HG02642 (cell line): ENCODE measurements at regions not wholly inside any gene's neighbourhood (a gene's known extent, or its start where the extent isn't known, plus 50 kb on each side); places are given as distances from the start of the nearest gene placed in this dataset.
"Not testable (repeated sequence)": the region's sequence is repeated elsewhere in the genome, so short reads cannot be mapped to it uniquely, and the experiment has no call there.

Experiments
- ATAC-seq: cut with Tn5 transposase; IDR thresholded peaks from one replicate; pipeline ENCODE4 v1.9.1; 2021; ENCODE audit warnings: mild to moderate bottlenecking; ENCODE audit not compliant: unreplicated experiment, poor library complexity

DNA sequence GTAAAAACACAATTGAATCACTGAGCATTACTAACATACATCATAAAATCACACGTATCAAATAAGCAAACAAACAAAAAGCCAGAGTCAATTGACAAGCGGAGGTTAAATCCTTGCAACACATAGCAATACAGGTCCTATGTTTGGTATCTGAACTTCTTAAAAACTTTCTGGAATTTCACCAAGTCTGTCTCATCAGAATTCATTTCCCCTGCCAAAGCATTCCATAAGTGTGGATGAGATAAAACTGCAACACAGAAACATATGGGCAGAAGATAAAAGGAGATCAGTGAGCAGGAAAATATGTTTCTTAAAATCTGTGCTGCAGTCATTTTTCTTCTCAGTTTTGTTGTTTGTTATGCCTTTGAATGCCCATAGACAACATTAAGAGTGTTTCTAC lies 1155.5 kb downstream of the TBL1XR1 start:
- no peak for ATAC-seq

DNA sequence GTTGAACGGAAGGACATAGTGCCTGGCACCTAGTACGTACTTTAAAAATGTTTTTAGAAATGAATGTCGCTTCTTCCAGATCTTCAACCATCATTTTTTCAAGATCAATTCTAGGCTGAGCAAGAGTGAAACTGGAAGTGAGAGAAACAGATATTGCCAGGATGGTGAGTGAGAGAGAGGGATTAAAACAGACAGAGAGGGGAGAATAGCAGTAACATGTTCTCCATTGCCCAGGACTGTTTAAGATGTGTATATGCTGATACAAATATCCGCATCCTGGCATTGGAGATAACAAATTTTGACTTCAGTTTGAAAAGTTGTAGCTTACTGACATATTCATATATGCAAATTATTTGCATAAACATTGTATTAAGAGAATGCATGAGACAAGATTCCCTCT lies 1156.1 kb downstream of the TBL1XR1 start:
- ATAC-seq, result no peak

DNA sequence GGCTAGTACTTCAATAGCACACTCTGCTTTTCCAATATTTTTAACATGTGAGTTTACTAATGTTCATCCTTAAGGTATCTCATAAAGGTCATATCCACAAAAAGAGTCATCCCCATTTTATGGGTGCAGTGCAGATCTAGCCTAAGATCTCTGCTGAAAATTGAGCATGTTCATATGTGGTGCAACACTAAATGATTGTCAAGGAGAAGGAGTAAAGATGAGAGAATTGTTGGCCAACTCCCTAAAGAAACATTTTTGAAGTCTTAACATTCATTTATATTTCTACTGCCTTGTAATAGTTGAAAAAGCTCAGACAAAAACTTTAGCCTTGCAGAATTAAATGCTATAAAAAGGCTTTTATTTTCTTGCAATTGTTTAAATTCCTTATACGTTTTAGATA lies 1159.6 kb downstream of the TBL1XR1 start:
- no peak for ATAC-seq

DNA sequence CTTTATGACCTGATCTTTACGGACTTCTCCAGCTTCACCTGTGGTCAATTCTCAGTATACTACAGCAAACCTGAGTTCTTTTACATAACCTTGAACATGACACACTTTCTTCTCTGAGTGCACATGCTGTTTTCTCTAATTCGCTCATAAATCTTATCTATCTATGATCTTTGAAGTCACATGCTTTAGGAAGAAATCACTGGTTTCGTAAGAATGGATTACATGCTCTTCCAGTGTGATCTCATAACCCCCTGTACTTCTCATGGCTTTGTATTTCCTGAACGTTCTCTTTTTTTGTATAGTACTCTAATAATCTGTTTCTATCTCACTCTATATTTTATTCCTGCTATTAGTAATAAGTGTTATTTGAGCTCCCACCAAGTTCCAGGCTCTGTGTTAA lies 1165.2 kb downstream of the TBL1XR1 start:
- ATAC-seq, result no peak

DNA sequence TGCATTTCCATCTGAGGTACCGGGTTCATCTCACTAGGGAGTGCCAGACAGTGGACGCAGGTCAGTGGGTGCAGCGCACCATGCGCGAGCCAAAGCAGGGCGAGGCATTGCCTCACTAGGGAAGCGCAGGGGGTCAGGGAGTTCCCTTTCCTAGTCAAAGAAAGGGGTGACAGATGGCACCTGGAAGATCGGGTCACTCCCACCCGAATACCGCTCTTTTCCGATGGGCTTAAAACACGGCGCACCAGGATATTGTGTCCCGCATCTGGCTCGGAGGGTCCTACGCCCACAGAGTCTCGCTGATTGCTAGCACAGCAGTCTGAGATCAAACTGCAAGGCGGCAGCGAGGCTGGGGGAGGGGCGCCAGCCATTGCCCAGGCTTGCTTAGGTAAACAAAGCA lies 1157.1 kb downstream of the NAALADL2 start:
- not testable (repeated sequence) for ATAC-seq

DNA sequence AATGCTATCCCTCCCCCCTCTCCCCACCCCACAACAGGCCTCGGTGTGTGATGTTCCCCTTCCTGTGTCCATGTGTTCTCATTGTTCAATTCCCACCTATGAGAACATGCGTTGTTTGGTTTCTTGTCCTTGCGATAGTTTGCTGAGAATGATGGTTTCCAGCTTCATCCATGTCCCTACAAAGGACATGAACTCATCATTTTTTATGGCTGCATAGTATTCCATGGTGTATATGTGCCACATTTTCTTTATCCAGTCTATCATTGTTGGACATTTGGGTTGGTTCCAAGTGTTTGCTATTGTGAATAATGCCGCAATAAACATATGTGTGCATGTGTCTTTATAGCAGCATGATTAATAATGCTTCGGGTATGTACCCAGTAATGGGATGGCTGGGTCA lies 1156.1 kb downstream of the NAALADL2 start:
- not testable (repeated sequence) for ATAC-seq

DNA sequence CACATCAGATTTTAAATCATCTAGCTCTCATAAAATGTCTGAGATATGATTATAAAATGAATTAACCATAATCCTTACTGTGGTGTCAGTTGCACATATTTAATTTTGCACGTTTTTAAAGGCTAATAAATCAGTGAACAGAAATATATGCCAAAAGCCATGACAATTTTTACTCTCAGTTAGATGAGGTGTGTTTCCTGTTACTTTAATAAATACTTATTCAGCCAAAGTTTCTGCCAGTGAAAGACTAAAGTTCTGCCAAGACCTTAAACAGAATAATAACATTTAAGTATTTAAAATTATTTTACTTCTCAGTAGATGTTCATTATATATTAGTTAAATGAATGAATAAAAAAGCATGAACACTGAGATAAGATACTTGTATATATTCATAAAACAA lies 1150.1 kb downstream of the NAALADL2 start:
- no peak for ATAC-seq

DNA sequence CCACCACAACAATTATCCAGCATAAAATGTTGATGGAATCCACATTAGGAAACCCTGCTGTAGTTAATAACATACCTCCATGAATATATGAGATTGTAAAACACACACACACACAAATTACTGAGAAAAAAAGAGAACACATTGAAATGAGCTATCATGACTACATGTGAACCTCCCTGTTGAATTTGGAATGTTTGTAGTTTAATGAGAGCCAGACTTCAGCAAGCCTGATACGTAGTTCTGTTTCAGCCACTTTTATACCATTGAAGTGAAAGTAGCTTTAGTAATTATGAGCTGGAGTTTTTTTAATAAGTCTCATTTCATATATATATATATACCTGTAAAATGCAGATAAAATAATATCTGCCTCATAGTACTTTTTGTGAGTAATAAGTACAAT lies 1146.4 kb downstream of the NAALADL2 start:
- no peak for ATAC-seq

DNA sequence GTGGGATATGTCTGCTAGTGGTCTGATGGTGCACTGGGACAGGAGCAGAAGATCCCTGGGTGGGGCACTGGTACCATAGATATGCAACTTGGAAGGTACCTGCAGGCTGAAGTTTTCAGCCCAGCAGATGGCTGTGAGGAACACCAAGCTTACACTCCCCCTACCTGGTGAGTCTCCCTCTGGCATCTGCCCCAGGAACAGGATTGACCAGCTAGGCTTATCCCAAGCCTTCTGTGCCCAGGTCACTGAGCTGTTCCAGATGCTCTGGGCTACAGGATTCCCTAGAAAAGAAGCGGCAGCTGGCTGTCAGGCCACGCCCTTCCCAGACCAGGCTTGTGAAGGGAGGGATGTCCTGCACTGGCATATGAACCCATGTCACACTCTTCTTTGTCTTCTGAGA lies 1130.0 kb downstream of the NAALADL2 start:
- no peak for ATAC-seq

DNA sequence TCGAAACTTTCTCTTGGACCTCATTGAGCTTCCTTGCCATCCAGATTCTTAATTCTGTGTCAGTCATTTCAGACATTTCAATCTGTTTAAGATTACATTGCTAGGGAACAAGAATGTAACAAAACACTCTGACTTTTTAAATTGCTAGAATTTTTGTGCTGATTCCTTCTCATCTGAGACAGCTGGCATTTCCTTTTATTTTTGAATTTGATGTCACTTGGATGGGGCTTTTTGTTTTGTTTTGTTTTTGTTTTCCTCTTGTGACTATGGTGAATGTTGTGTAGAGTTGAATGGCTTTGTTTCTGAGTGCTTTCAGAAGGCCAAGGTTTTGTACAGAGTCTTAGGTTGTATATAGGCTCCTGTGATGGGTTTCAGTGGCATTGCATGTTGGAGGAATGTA lies 1129.3 kb downstream of the NAALADL2 start:
- no peak for ATAC-seq

DNA sequence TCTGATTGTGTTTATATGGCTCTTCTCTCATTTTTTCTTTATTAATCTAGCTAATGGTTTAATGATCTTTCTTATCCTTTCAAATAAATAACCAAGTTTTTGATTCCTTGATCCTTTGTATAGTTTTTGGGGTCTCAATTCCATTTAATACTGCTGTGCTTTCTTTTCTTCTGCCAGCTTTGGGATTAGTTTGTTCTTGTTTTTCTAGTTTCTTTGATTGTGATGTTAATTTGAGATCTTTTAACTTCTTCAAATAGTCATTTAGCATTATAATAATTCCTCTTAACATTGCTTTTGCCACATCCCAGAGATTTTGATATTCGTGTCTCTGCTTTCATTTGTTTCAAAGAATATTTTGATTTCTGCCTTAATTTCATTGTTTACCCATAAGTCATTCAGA lies 1126.6 kb downstream of the NAALADL2 start:
- ATAC-seq, result no peak

DNA sequence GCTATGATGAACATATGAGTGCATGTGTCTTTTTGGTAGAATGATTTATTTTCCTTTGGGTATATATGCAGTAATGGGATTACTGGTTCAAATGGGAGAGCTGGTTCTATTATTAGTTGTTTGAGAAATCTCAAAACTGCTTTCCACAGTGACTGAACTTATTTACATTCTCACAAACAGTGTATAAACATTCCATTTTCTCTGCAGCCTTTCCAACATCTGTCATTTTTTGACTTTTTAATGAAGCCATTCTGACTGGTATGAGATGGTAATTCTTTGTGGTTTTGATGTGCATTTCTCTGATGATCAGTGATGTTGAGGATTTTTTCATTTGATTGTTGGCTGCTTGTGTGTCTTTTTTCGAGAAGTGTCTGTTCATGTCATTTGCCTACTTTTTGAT lies 1124.2 kb downstream of the NAALADL2 start:
- no peak for ATAC-seq

DNA sequence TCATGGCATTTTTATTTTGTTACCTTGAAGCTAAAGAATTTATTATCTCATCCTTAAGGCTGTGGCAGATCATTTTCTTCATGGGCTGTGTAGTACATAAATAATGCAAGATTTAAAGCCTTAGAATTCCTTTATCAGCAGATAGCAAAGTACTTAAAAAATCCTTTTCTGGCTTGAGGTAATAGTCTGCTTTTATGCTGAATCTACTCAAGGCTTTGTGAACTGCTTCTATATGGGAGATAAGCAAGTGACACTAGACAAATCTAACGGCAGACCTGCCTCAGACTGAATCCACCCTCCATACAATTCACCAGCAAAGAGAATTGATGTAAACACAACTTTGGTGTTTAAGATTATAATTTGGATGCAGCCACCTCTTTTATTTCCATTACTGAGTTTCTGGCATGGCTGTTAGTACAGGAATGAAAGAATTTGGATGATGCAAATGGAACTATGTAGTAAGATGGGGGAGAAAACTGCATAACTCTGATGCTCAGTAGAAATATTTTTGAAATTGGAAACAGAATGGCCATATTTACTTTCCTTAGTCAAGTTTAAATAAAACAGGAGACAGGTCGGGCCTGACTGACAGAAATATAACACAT lies 1121.5 kb downstream of the NAALADL2 start:
- ATAC-seq, result no peak

DNA sequence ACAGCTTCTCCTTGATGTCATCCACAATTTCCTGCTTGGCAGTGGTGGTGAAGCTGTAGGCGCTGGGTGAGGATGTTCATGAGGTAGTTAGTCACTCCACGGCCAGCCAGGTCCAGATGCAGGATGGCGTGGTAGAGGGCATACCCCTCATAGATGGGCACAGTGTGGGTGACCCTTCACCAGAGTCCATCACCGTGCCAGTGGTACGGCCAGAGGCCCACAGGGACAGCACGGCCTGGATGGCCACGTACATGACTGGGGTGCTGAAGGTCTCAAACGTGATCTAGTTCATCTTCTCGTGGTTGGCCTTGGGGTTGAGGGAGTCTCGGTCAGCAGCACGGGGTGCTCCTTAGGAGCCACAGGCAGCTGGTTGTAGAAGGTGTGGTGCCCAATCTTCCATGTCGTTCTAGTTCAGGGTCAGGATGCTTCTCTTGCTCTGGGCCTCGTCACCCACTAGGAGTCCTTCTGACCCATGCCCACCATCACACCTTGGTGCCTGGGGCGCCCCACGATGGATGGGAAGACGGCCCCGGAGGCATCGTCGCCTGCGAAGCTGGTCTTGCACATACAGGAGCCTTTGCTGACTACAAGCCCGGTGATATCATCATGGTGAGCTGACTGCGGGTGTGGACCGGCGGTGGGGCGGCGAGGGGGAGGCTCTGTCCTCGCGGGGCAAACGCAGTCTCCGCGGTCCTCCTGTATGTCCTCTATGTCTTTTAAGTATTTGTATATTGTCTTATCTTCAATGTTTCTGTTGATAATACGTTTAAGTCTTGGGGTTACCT lies 1119.0 kb downstream of the NAALADL2 start:
- no peak for ATAC-seq

DNA sequence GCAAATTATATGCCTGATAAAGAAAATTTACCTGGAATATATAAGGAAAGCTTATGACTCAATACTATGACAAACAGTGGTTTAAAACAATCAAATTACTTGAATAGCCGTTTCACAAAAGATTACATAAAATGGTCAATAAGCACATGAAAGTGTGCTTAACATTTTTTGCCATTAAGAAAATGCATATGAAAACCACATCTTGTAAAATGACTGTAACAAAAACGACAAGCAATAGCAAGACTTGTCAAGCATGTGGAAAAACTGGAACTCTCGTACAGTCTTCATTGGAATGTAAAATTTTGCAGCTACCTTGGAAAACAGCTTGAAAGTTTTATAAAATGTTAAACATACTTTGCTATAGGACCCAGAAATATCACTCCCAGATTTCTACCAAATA lies 1110.3 kb downstream of the NAALADL2 start:
- no peak for ATAC-seq

DNA sequence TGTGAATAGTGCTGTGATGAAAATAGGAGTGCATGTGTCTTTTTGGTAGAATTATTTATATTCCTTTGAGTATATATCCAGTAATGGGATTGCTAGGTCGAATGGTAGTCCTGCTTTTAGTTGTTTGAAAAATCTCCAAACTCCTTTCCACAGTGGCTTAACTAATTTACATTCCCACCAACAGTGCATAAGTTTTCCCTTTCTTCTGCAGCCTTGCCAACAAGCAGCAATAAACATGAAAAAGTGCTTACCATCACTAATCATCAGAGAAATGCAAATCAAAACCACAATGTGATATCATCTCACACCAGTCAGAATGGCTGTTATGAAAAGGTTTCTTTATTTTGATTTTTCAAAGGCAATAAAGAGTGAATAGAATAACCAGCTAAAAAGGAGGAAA lies 1105.9 kb downstream of the NAALADL2 start:
- no peak for ATAC-seq

DNA sequence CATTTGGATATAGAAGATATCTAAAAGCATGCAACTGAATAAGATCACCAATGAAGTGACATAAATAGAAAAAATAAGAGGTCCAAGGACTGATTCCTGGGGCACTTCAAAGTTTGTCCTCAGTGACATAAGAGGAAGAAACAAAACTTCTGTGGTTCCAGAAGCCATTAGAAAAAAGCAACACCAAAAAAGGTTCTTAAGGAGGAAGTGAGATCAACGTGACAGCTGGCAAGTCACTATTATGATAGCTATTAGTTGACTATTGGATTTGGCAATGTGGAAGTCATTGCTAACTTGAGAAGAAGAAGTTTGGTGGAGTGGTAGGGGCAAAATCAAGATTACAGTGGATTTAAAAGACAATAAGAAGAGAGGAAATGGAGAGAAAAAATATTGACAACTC lies 1098.3 kb downstream of the NAALADL2 start:
- no peak for ATAC-seq

DNA sequence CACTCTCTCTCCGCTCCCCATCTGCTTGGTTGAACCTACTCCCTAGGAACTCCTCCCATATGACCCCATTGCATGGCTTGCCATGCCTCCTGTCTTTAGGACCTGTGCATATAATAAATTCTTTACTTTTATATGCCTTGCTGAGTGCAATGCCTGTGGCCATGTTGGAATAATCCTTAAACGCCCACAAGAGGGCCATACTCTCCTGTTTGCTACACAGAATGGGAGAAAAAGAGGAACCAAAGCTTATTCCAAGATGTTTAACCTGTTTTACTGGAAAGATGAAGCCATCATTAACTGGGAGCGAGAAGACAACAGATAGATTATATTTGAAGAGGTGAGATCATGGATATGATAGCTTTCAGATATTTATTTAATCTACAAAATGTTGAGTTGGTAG lies 1097.8 kb downstream of the NAALADL2 start:
- no peak for ATAC-seq

DNA sequence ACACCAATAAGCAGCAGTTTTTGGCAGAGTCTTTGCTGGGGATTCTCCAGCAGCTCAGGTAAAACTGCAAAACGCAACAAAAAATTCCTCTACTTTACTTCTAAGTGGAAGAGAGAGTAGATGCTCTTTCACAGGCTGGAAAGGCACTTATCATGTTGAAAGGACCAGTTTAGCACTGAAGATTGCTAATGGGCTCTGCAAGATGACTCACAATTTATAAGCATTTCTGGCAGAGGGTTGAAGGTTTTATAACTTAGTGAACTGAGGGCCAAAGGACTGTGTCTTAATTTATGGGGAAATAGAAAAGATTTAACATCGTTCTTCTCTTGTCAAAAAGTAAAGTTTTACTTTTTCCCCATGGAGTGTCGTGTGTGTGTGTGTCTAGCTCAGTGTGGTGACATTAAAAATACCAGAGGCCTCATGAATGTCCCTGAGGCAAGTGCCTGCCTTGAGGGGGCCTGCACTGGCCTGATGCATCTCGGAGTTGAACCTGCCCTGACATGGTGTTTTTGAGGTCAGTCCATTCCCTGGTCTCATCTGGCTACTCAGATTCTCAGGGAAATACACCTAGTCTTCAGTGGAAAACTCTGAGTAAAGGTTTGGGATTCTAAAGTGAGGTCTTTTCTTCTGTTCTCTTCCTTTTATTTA lies 1092.0 kb downstream of the NAALADL2 start:
- ATAC-seq, result no peak

DNA sequence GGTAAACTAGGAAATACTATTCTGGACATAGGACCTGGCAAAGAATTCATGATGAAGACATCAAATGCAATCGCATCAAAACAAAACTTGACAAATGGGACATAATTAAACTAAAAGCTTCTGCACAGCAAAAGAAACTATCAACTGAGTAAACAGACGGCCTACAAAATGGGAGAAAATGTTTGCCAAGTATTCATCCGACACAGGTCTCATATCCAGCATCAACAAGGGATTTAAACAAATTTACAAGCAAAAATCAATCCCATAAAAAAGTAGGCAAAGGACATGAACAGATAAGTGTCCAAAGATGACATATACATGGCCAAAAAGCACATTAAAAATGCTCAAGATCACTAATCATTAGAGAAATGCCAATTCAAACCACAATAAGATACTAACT lies 1088.9 kb downstream of the NAALADL2 start:
- ATAC-seq, result no peak

DNA sequence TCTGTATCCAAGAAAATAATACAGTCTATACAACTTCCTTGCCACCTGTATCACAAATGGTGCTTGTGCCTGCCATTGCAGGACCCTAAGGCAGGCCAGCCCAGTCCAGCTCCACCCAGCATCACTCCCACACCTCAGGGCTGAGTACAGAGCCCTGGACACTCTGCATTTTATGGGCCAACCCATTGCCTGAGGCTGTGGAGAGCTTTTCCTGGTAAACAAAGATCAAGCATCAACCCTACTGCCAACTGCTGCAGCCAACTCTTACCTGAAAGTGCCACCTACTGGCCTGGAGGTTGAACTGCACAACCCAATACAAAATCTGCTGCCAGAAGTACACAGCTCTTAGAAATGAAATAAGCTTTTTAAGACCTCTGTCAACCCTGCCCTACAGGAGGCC lies 1082.2 kb downstream of the NAALADL2 start:
- peak; percentile 66 for ATAC-seq

DNA sequence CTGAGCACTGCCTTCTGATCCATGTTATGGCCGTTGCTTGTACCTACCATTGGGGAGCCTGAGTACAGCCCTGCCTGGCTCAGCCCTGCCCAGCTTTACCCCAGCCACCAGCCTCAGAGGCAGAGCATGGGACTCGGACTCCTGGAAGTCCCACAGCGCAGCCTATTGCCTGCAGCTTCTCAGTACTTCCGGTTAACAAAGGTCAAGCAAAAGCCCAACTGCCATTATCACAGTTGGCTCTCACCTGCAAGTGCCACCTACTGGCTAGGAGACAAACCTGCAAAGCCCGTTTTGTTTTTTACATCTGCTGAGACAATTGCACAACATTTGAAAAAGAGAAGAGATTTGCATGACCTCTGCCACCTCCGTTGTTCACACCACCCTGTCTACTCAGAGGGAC lies 1081.7 kb downstream of the NAALADL2 start:
- ATAC-seq, result peak; percentile 27
